Amniotic epithelial cell (primary cell): ENCODE measurements at regions not wholly inside any gene's neighbourhood (a gene's known extent, or its start where the extent isn't known, plus 50 kb on each side); places are given as distances from the start of the nearest gene placed in this dataset.
A peak's percentile ranks its signal among the peaks of the same experiment; 100 is the strongest.

Experiments used
- DNase-seq: peaks from one replicate; pipeline ENCODE4 v3.0.0-alpha.2; 2010; ENCODE audit warnings: low read depth

DNA sequence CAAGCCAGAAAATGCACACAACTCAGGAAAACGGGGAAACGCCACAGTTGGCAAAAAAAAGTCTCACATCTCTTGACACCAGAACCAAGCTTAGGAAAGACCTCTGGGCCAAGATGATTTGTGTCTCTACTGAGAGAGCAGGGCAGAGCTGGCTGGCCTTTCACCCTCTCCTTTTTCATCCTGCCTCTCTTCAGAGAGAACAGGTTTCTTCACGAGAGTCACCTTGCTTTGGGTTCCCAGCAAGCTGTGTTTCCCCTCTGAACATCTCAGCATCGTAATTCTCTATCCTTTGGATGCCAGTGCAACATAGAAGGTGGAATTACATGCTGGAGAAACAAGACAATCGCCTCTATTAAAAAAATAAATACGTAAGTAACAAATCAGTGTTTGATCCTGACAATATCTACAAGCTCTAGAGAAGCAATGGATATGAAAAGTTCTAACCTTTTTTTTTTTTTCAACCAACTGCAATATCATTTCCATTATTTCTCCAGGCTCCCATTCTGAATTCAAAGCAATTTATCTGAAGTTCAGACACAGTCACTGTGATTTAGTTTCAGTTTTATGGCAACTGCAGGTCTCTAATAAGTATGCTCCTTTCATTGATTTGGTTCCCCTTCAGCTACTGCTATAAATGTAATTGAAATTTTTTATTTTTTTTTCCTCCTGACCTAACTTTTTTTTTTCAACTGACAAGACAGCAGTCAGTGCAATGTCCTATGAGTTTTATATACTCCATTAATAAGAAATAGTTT lies 708.6 kb downstream of the DTWD2 start:
- no peak for DNase-seq

DNA sequence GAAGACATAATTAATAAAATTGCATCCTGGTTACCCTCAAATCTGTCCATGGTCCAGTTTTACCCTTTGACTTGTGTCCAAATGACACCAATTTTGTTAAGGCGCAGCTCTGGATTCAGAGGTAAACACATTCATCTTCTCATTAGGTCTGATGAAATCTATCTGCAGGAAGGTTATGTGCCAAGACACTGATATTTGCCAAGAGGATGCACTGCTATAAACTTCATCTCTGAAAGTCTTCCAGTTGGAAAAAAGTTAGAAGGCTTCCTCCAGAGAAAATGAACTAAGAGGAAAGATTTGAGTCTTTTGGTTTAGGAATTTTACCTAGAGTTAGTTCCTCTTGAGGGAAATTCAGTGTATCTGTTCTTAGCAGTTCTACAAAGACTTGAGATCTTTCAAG lies 717.8 kb downstream of the DTWD2 start:
- DNase-seq = no peak

DNA sequence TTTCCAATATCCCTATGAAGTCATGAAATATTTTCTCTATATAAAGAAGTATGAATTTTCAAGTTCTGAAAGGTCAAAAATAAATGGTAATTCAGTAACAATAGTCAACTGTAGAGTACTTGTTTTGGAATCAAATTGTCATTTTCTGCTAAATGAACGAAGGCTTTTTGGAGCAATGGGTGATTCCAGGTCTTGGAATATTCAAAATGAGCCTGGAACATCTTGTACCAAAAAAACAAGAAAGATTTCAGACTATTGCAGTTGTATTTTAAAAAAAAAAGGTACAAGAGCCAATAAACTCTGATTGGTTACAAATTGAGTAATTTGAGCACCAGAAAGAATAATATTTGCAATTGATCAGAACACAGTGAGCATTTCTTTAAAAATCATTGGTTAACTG lies 730.1 kb downstream of the DTWD2 start:
- DNase-seq = no peak

DNA sequence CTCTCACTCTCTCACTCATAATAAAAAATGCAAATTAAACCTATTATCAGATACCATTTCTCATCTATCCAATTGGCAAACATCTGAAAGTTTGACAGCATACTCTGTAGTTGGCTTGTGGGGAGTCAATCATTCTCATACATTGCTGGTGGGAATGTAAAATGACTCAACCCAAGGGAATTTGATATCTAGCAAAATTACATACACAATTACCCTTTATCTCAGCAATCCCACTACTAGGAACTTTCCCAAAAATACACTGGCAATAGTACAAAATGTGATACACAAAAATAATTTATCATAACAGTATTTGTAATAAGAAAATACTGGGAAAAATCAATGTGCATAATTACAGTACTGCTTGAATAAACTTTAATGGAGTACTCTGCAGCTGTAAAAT lies 731.3 kb downstream of the DTWD2 start:
- DNase-seq = peak; percentile 12

DNA sequence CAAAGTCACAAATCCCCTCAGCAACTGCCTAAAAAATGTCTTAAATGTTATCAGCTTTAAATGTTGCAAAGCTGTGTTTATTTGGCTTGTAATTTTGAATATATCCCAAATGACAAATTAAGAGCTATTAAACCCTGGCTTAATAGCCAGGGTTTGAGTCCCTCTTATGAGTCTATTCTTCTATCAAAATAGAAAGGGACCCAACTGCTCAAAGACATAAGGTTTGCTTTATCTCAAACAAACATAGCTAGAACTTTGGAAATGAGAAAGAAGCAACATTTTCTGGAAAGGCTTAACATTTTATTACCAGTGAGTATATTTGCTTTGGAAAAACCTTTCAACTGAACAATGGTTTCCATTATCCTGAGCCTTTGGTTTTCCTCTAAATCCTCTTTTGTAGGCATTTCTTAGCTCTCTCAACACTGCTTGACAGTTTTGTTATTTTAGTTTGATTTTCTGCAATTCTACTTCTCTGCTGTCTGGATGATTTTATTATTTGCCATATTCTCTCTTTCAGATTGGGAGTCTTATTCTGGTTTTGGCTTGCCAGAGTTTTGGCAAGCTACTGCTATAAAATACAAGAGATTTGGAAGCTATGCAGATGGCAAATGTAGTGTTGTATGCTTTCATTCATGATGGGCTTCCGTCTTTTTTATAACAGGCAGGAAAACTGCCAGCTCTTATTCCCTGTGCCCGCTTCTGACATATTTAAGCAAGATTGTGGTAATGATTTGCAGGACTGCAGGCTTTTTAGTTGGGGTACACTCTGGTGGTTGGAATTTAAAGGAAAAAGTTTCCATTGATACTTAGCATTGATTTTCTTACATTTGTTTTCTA lies 734.9 kb downstream of the DTWD2 start:
- DNase-seq = no peak

DNA sequence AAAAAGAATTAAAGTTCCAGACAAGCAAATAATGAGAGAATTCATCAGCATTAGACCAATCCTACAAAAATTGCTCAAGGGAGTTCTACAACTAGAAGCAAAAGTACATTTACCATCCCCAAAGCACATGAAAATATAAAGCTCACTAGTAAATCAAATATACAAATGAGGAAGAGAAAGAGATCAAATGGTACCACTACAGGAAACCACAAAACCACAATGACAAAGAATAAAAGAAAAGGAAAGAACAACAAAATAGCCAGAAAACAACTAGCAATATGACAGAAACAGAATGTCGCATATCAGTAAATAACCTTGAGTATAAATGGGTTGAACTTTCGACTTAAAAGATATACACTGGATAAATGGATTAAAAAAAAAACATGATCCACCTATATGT lies 739.0 kb downstream of the DTWD2 start:
- DNase-seq = no peak

DNA sequence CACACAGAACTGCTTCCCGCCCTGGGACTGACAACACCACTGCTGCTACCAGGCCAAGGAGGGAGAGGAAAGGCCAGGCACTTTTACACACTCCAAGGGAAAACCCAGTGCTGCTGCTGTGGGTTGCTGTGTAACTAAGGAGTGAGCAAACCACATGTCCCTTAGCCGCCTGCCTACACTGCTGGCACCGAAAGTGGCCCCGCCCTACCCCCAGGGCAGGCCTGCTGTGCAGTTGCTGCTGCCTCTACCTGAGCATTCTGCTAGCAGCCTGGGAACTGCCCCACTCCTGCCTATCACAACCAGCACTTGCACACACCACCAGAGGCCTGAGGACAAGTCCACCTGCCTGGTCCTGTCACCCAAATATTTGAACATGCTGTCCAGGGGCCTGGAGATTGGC lies 740.9 kb downstream of the DTWD2 start:
- no peak for DNase-seq

DNA sequence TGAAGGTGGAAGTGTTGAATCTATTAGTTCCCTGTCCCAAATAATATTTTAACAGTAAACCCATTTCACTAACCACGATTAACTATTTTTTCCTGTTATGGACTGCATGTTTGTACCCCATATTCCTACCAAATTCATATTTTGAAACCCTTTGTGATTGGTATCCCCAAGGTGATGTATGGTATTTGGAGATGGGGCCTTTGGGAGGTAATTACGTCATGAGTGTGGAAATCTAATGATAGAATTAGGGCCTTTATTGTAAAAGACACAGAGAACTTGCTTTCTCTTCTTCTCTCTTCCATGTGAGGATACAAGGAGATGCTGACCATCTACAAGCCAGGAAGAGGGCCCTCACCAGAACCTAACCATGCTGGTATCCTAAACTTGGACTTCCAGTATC lies 744.7 kb downstream of the DTWD2 start:
- no peak for DNase-seq

DNA sequence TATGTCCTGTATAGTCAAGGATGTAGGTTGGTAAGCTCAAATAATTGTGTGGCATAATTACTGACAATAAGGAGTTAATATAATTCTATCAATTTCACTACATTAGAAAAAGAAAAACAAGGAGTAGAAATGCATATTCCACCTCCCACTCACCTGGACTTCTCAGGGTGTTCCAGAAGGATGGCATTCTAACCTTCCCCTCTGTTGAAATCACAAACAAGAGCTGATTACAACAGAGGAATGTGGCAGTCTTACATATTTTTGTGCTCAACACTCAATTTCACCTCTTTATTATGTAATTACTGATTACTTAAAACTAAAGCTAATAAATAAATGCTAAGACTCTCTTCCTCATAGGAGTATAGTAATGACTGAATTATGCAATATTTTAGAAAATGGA lies 745.3 kb downstream of the DTWD2 start:
- peak; percentile 6 for DNase-seq

DNA sequence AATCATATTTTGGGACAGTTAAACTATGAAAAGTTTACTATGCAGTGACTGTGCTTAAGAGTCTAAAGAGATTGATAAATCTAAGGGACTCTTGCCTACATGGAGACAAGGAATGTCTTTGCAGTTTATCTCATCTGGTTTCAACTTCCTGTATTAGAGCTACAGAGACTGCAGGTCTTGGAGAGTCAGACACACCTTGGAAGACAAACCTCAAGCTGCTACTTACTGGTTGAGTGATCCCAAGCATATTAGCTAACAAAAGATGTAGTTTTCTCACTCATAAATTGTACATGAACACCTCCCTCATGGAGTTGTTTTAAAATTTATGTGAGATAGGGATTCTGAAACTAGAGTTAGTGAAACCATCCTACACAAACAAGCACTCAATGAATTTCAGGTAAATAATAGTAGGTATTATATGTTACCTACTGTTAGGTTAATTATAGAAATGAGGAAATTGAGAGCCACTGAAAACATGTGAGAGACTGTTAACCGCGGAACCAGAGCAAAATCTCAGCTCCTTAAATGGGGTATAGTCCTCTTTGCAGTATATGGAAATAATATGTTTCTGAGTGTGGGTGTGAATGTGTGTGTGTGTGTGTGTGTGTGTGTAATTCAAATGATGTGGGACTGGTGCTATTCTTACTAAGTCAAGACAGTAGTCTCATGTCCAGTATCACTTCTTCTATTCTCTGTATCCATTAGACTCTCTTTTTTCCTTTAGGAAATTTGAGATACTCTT lies 752.1 kb downstream of the DTWD2 start:
- DNase-seq = no peak

DNA sequence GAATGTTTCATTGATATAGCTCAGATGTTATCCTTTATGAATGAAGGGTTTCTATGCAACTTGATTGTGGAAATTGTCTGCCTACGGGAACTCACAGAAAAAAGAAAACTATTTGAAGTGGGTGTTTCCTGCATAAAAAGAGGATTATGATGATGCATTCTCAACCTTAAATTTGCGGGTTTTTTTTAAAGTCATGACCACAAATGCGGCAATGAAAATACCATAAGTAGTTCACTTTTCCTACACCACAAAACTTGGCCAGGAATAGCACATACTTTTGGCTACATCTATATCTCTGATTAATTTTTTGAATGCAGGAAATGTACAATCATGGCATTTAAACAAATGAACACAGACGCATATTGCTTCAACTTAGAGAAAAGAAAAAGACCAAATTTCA lies 754.7 kb downstream of the DTWD2 start:
- peak; percentile 39 for DNase-seq

DNA sequence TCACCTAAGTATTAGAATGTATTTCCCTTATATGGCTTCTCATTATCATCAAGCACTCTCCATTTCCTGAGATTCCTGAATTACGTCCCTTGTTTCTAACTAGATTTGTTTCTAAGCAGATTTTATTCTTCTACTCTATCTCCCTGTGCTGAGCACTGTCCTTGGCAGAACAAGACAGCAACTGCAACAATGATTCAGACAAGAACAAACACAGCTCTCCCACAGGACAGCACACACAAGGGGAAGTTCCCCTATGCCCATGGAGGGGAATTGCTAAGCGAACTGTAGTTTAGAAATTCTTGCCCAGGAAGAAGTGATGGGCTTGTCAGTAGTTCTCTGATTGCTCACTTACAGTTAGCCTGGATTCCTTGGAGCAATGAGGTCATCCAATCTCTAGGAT lies 759.9 kb downstream of the DTWD2 start:
- peak; percentile 10 for DNase-seq

DNA sequence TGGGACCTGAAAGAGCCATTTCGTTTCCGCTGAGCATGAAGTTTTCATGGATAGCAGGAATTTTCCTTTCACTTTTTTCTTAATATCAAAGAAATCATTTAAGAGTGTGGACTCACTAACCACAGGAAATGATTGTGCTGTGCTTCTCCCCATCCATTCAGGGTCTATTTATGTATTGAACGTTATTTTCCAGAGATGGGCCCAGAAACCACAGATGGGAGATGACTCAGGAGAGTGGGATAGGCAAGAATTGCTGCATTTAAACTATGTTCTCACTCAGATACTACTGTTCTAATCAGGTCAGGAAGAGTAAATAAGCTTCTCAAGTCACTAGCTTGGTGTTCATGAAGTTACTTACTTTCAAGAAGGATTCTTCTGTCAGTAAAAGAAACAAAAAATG lies 763.8 kb downstream of the DTWD2 start:
- peak; percentile 67 for DNase-seq

DNA sequence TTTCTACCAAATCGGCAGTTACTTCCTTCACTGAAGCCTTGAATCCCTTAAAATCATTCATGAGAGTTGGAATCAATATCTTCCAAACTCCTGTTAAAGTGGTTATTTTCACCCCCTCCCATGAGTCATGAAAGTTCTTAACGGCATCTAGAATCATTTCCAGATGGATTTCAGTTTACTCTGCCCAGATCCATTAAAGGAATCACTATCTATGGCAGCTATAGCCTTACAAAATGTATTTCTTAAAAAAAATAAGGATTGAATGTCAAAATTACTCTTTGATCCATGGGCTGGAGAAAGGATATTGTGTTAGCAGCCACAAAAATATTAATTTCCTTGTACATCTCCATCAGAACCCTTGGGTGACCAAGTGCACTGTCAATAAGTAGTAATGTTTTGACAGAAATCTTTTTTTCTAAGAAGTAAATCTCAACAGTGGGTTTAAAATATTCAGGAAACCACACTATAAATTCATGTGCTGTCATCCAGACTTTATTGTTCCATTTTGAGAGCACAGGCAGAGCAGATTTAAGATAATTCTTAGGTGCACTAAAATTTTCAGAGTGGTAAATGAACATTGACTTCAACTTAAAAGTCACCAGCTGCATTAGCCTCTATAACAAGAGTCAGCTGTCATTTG lies 767.7 kb downstream of the DTWD2 start:
- no peak for DNase-seq

DNA sequence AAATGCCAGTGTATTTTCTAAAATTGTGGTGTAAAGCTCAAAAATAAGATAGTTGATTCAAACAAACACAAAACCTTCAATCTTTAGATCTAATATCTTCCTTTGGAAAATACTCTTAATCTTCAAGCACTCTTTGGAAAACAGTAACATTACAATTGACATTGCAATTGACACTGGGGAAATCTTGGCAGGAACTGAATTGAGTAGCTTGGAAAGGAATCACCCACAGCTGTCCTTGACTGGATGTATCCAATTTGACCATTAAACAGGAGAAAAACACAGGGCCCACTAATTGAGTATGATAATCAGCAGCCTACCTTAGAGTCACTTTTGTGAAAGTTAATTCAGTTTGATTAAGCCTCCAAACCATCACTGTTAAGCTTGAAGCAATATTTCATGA lies 776.7 kb downstream of the DTWD2 start:
- no peak for DNase-seq

DNA sequence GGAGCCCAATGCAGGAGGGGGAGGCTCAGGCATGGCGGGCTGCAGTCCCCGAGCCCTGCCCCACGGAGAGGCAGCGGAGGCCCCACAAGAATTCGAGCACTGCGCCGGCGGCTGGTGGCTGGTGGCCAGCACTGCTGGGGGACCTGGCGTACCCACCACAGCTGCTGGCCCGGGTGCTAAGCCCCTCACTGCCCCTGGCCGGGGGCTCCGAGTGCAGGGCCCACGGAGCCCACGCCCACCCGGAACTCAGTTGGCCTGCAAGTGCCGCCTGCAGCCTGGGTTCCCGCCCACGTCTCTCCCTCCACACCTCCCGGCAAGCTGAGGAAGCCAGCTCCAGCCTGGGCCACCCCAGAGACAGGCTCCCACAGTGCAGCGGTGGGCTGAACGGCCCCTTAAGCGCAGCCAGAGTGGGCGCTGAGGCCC lies 780.3 kb downstream of the DTWD2 start:
- DNase-seq = no peak

DNA sequence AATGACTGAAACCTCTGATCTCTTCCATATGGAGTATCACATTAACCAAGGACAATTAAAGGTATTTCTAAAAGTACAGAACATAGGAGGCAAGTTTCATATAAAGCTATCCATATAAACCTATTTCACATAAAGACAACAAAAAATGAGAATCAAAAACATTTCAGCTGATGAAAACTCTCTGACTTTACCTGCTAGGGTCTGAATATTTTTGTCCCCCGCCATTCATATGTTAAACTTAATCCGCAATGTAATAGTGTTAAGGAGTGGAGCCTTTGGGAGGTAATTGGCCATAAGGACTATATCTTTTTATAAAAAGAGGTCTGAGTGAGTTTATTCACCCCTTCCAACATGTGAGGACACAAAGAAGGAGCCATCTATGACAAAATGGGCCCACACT lies 788.5 kb downstream of the DTWD2 start:
- DNase-seq = no peak

DNA sequence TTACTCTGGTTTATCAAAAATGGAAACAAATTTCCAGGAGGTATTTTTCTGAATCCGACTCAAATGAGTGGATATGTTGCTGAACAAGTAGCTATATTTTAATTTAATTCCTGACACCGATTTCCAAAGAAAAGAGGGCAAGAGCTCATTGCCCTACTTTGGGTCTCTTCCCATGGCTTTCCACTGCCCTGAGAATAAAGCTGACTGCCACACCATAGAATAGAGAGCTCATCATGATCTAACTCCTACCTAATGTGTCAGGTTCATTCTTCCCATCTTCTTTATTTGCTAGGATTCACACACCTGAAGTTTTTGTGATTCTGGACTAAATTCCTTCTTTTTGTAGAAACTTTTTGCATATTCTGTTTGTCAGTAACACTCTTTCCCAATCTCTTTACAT lies 792.1 kb downstream of the DTWD2 start:
- DNase-seq = no peak

DNA sequence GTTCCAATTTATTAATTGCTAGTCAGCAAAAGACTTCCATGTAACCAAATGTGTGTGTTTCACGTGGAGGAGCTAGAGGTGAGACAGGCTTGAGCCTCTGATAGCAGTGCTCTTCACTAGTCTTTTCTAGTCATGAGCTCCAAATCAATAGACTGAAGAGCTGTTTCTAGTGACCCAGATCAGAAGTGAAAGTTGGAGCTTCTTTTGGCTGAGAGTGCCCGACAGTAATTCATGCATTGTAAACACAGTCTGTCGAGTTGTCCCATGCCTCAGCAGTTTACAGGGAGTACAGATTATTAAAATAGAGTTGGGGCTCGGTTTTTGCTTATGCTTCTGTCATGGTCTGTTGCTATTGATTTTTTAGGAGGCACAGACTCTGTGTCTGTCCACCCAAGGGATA lies 793.1 kb downstream of the DTWD2 start:
- no peak for DNase-seq

DNA sequence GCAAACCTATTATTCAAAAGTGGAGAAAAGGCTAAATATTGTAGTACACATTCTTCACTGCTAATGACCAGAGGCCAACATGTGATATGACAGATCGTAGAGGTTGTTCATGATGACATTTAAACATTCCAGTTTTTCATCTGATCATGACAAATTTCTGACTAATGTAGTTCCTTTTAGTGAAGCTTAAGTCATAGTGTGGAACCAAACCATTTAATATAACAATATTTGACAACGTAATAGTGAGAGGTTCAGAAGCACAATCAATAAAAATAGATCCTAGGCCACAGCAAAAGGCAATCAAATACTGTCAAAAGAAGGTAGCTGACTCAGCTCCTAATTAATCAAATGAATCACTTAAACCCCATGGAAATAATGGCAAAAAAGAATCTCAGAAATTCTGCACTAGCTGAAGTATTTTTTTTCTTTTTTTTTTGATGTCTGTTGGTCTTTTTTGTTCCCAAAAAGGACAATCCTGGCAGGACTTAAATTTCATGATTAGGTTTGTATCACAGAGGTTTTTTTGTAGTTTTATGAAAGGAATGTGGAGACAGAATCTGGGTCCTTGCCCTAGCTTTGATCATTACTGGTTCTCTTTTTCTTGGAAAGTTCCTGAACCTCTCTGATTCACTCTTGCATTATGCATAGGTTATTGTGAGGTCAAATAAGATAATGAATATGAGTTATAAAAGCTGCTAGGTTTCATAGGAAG lies 795.0 kb downstream of the DTWD2 start:
- DNase-seq = no peak

DNA sequence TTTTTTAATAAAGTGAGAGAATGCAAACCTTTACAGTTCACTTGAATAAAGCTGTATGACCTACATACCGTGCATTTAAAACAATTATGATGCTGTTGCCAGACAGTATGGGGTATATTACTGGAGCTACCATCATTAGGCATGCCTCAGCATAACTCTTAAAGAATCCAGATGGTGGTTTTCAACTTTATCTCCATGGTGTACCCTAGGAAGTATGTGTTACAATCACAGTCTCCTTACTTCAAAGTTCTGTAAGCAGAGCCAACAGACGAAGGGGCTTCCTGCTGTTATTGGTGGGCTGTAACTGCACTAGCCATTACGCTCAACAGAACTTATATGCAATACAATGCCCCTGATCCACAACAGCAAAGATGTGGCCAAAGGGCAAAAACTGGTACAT lies 803.3 kb downstream of the DTWD2 start:
- DNase-seq = no peak

DNA sequence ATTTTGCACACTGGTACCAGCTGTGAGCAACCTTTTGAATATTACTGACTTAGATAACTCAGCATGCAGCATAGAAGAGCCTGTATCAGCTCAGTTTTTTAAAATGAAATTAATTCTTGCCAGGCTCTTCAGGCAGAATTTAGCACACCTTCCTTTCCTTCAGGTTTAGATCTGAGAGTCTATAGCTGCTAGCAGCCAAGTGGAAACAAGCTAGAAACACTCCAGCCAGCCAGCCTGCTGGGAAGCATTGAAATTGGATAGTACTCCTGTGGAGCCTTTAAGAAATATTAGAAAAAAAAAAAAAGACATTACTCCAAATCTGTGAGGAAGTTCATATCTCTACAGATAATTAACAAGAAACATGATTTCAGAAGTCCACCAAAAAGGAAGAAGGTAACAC lies 812.2 kb downstream of the DTWD2 start:
- no peak for DNase-seq
